Sigmoid colon (tissue), 4 donors: ENCODE measurements at regions not wholly inside any gene's neighbourhood (a gene's known extent, or its start where the extent isn't known, plus 50 kb on each side); places are given as distances from the start of the nearest gene placed in this dataset.

ENCODE experiments used
- CTCF ChIP-seq, 4 experiments: fragments of 450-650 bp in 3 of 4; fragments of 200-600 bp in 1 of 4; IDR thresholded peaks; one replicate each; pipeline ENCODE4 v1.5.1; 2016 to 2019; ENCODE audit warnings: antibody characterized with exemption in 4 of 4, mild to moderate bottlenecking in 3 of 4, moderate library complexity in 2 of 4
- EP300 ChIP-seq, 4 donors: sonication (generic); formaldehyde crosslinking; IDR thresholded peaks; one replicate each; pipeline ENCODE4 v1.6.1; 2017; ENCODE audit warnings: antibody characterized with exemption in 4 of 4

DNA sequence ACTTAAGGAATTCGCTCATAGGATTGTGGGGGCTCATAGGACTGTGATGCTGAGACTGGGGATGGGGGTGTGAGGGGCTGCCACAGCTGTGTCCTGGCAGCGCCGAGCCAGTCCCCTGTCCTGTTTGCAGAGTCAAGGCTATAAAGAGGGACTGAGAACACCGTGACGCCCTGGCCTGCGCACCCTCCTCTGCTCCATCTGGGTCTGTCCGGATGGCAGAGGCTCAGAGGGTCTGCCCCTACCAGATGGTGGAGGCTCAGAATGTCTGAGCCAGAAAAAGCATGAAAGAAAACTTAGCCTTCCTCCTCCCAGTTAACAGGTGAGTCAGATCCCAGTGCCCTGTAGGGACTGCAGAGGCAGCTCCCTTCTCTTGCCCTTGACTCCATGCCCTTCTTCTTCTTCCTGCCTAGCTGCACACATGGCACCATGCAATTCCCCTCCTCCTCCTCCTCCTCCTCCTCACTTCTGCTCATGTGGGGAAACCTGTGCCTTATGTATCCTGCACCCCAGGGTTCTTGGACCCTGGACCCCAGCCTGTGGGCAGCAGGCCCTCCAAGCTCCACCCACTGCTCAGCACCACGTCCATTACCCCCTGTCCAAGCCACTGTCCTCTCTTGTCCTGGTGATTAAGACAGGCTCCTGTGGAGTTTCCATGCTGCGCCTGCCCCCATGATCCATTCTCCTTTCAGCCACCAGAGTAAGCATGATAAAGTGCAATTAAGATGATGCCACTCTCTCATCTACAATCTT lies 410.0 kb upstream of the SULF2 start:
- TF ChIP-seq CTCF (IDR thresholded peaks at IDR 0.05) (no peak), EP300 (IDR thresholded peaks at IDR 0.05) (no peak)
